Mesenchymal stem cell (in vitro differentiated cells and primary cell): ENCODE measurements at regions not wholly inside any gene's neighbourhood (a gene's known extent, or its start where the extent isn't known, plus 50 kb on each side); places are given as distances from the start of the nearest gene placed in this dataset.

ENCODE experiments used
- DNase-seq: peaks from one replicate; pipeline ENCODE4 v3.0.0-alpha.2; 2013
- H2AFZ ChIP-seq: one replicate; pipeline ENCODE4 v1.6.1; 2013; ENCODE audit warnings: low read depth, mild to moderate bottlenecking, control low read depth, inconsistent platforms, low read length, moderate library complexity
- H2AK5ac ChIP-seq: 2 replicates; pipeline ENCODE4 v1.6.1; 2013; ENCODE audit warnings: low read length, moderate library complexity, mild to moderate bottlenecking, inconsistent platforms; ENCODE audit not compliant: severe bottlenecking
- H2BK120ac ChIP-seq: one replicate; pipeline ENCODE4 v1.6.1; 2013; ENCODE audit warnings: low read depth, mild to moderate bottlenecking, inconsistent platforms, low read length, moderate library complexity
- H2BK12ac ChIP-seq, 2 experiments: one replicate each; pipeline ENCODE4 v1.6.1; 2013; ENCODE audit warnings: inconsistent platforms in 2 of 2, low read length in 2 of 2, mild to moderate bottlenecking in 2 of 2, moderate library complexity in 2 of 2, control low read depth in 1 of 2
- H2BK15ac ChIP-seq: one replicate; pipeline ENCODE4 v1.6.1; 2013; ENCODE audit warnings: mild to moderate bottlenecking, low read depth, inconsistent platforms; ENCODE audit not compliant: poor library complexity, severe bottlenecking
- H2BK5ac ChIP-seq: 2 replicates; pipeline ENCODE4 v1.6.1; 2013; ENCODE audit warnings: low read depth, mild to moderate bottlenecking, low read length, control low read depth, inconsistent platforms; ENCODE audit not compliant: poor library complexity, severe bottlenecking
- H3K14ac ChIP-seq, 2 experiments: one replicate each; pipeline ENCODE4 v1.6.1; 2013; ENCODE audit warnings: inconsistent platforms in 2 of 2, low read length in 2 of 2, control low read depth in 1 of 2, mild to moderate bottlenecking in 1 of 2, moderate library complexity in 1 of 2
- H3K18ac ChIP-seq, 2 experiments: one replicate each; pipeline ENCODE4 v1.6.1; 2013; ENCODE audit warnings: inconsistent platforms in 2 of 2, low read length in 2 of 2, control low read depth in 1 of 2, low read depth in 1 of 2, mild to moderate bottlenecking in 1 of 2
- H3K23ac ChIP-seq, 2 experiments: one replicate each; pipeline ENCODE4 v1.6.1; 2013; ENCODE audit warnings: inconsistent platforms in 2 of 2, low read length in 2 of 2, mild to moderate bottlenecking in 2 of 2, moderate library complexity in 2 of 2, control low read depth in 1 of 2
- H3K27ac ChIP-seq: 2 replicates; pipeline ENCODE4 v1.5.1; 2013; ENCODE audit warnings: mild to moderate bottlenecking, moderate library complexity, low read length, control low read depth, inconsistent platforms; ENCODE audit not compliant: poor library complexity, severe bottlenecking
- H3K27me3 ChIP-seq, 2 experiments: 2 replicates each; pipeline versions ENCODE4 v1.6.1 to v1.7.0; 2013; ENCODE audit warnings: low read length in 2 of 2, mild to moderate bottlenecking in 2 of 2, moderate library complexity in 2 of 2, control low read depth in 1 of 2, inconsistent platforms in 1 of 2; ENCODE audit not compliant: control insufficient read depth in 1 of 2, insufficient read depth in 1 of 2
- H3K36me3 ChIP-seq, 2 experiments: 2 replicates each; pipeline versions ENCODE4 v1.6.1 to v1.7.0; 2013; ENCODE audit warnings: low read length in 2 of 2, control low read depth in 1 of 2, inconsistent platforms in 1 of 2, low read depth in 1 of 2, mild to moderate bottlenecking in 1 of 2; ENCODE audit not compliant: insufficient read depth in 2 of 2, control insufficient read depth in 1 of 2
- H3K4ac ChIP-seq, 2 experiments: one replicate each; pipeline ENCODE4 v1.6.1; 2013; ENCODE audit warnings: inconsistent platforms in 2 of 2, low read length in 2 of 2, mild to moderate bottlenecking in 2 of 2, moderate library complexity in 2 of 2, control low read depth in 1 of 2, low read depth in 1 of 2
- H3K4me1 ChIP-seq: 2 replicates; pipeline ENCODE4 v1.6.1; 2013; ENCODE audit warnings: low read depth, low read length, control low read depth; ENCODE audit not compliant: control insufficient read depth, insufficient read depth
- H3K4me2 ChIP-seq: 2 replicates; pipeline ENCODE4 v1.6.1; 2013; ENCODE audit warnings: low read length, mild to moderate bottlenecking, inconsistent platforms; ENCODE audit not compliant: poor library complexity, severe bottlenecking
- H3K4me3 ChIP-seq, 2 experiments: 2 replicates each; pipeline versions ENCODE4 v1.5.1 to v1.7.0; 2013; ENCODE audit warnings: low read length in 2 of 2, mild to moderate bottlenecking in 2 of 2, control low read depth in 1 of 2, low read depth in 1 of 2; ENCODE audit not compliant: insufficient read depth in 1 of 2
- H3K79me1 ChIP-seq: replicated peaks from 2 replicates; pipeline ENCODE4 v1.6.1; 2013; ENCODE audit warnings: mild to moderate bottlenecking, control low read depth, low read length, inconsistent platforms; ENCODE audit not compliant: poor library complexity, severe bottlenecking
- H3K9ac ChIP-seq: 2 replicates; pipeline ENCODE4 v1.7.0; 2013; ENCODE audit warnings: mild to moderate bottlenecking, low read length, moderate library complexity
- H3K9me3 ChIP-seq: 2 replicates; pipeline ENCODE4 v1.7.0; 2013; ENCODE audit warnings: mild to moderate bottlenecking, low read length; ENCODE audit not compliant: control insufficient read depth
- H4K8ac ChIP-seq: one replicate; pipeline ENCODE4 v1.6.1; 2013; ENCODE audit warnings: inconsistent platforms, mild to moderate bottlenecking, low read length, moderate library complexity
- H4K91ac ChIP-seq: one replicate; pipeline ENCODE4 v1.6.1; 2013; ENCODE audit warnings: mild to moderate bottlenecking, low read length, inconsistent platforms
- WGBS: methylation state at CpG from one replicate; pipeline ENCODE4 v1.1.7; 2013; ENCODE audit warnings: mixed read lengths; 5-methylcytosine and 5-hydroxymethylcytosine counted together

DNA sequence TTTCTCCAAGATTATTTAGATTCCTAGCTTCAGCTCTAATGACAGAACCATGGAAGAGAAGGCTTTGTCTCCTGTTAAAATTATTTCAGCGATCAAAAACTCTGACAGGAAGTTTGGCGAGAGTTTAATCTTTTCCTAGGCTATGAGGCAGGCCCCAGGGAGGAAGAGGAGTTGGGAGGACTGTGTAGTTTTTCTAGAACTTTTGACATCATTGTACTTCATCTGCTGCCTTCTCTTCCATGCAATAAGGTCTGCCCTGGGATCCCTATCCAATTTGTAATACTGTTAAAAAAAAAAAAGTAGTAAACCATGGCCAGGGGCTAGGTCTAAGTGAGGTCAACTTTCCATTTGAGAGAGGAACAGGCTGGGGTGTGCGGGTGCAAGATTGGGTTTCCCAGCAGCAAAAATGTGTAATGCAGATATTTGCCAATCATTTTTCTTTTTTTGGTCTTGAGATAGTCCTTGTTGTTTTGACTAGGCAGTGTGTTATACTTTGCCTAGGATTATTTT lies 261.9 kb upstream of the ANKH start:
- Histone ChIP-seq H3K14ac (no peak overlapping the region), H3K9me3 (peaks cover 3% of the 10 kb centered on the region), H3K27me3 (no peaks in the 10 kb centered on the region), H4K8ac (no peak overlapping the region), H2BK15ac (no peak overlapping the region), H2BK5ac (no peak overlapping the region), H3K18ac (no peak overlapping the region), H3K4me3 (no peak overlapping the region), H3K4me2 (no peak overlapping the region), H2BK12ac (no peak overlapping the region), H4K91ac (no peak overlapping the region), H3K23ac (no peak overlapping the region), H3K27ac (no peak overlapping the region), H2AFZ (no peak overlapping the region), H3K4ac (no peak overlapping the region), H3K79me1 (no peaks in the 10 kb centered on the region), H3K4me1 (no peaks in the 10 kb centered on the region), H2AK5ac (no peak overlapping the region), H3K36me3 (no peaks in the 10 kb centered on the region), H3K9ac (no peak overlapping the region), H2BK120ac (no peak overlapping the region)
- DNase-seq, result no peak
- WGBS, result 75% methylated on average over 3 of the region's 3 CpGs

DNA sequence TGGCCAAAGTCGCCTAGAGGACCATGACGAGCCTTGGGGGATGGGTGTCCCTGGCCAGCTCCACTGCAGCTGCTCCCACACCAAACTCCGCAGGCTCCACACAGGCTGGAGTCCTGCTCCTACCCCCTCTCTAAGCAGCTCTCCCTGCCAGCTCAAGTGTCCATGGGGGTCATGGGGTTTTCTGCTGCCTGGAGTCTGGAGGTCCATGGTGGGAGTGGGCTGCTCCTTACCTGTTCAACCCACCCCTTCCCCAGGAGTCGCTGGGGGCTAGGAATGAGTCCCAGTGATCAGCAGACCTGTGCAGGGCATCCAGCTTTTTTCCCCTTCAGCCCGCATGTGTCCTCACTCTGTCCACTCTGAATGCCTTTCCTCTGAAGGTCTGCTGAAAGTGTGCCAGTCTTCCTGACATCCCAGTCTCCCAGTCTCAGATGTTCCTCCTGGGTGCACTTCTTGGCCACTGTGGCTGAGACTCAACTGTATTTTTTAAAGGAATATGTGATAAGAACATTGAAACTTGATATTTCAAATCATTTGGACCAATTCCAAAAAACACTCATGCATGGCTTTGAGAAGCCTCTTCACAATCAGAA lies 261.3 kb upstream of the ANKH start:
- no peaks in the 10 kb centered on the region for H3K36me3 ChIP-seq

DNA sequence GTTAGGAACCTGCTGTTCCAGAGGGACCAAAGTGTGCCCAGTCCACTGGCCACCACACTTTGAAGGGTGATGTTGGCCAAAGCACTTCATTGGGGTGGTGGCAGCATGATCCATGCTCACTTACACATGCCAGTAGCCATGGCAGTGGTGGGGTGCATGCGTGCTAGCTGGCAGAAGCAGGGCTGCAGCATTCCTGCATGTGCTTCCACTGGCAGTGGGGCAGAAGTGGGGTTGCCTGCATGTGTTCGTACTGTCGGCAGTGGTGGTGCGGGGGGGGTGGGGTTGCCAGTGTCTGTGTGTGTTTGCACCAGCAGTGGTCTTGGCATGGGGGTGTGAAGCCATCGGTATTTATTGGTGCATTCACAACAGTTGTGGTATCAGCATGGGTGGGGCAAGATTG lies 260.3 kb upstream of the ANKH start:
- no peak overlapping the region for H3K4ac ChIP-seq
- no peak overlapping the region for H2BK15ac ChIP-seq
- no peak overlapping the region for H3K27ac ChIP-seq
- no peak overlapping the region for H2BK120ac ChIP-seq
- no peak overlapping the region for H3K14ac ChIP-seq
- no peaks in the 10 kb centered on the region for H3K79me1 ChIP-seq
- WGBS, result 92% methylated on average over 5 of the region's 5 CpGs
- H2AFZ ChIP-seq, result no peak overlapping the region
- no peak overlapping the region for H3K18ac ChIP-seq
- H3K9me3 ChIP-seq, result peaks cover 3% of the 10 kb centered on the region
- H3K9ac ChIP-seq, result no peak overlapping the region
- no peak overlapping the region for H3K4me3 ChIP-seq
- no peak overlapping the region for H4K8ac ChIP-seq
- H3K4me1 ChIP-seq, result no peaks in the 10 kb centered on the region
- no peaks in the 10 kb centered on the region for H3K27me3 ChIP-seq
- no peak for DNase-seq
- H2BK5ac ChIP-seq, result no peak overlapping the region
- H4K91ac ChIP-seq, result no peak overlapping the region
- H3K23ac ChIP-seq, result no peak overlapping the region
- H3K4me2 ChIP-seq, result no peak overlapping the region
- no peak overlapping the region for H2BK12ac ChIP-seq
- no peak overlapping the region for H2AK5ac ChIP-seq
- no peaks in the 10 kb centered on the region for H3K36me3 ChIP-seq

More for the DNA sequence above, 261.3 kb upstream of the ANKH start:
- no peak overlapping the region for H3K9ac ChIP-seq
- no peak overlapping the region for H3K14ac ChIP-seq
- H3K4me1 ChIP-seq, result no peaks in the 10 kb centered on the region
- no peak overlapping the region for H2BK12ac ChIP-seq
- no peaks in the 10 kb centered on the region for H3K27me3 ChIP-seq
- H2BK5ac ChIP-seq, result no peak overlapping the region
- peaks cover 3% of the 10 kb centered on the region for H3K9me3 ChIP-seq
- WGBS, result 79% methylated on average over 5 of the region's 5 CpGs
- no peak overlapping the region for H2BK15ac ChIP-seq
- no peak overlapping the region for H2AFZ ChIP-seq
- no peak for DNase-seq
- H3K79me1 ChIP-seq, result no peaks in the 10 kb centered on the region
- H2BK120ac ChIP-seq, result no peak overlapping the region
- H4K91ac ChIP-seq, result no peak overlapping the region
- H3K18ac ChIP-seq, result no peak overlapping the region
- H3K23ac ChIP-seq, result no peak overlapping the region
- H2AK5ac ChIP-seq, result no peak overlapping the region
- H3K4me3 ChIP-seq, result no peak overlapping the region
- no peak overlapping the region for H3K4ac ChIP-seq
- H3K27ac ChIP-seq, result no peak overlapping the region
- H3K4me2 ChIP-seq, result no peak overlapping the region
- H4K8ac ChIP-seq, result no peak overlapping the region

DNA sequence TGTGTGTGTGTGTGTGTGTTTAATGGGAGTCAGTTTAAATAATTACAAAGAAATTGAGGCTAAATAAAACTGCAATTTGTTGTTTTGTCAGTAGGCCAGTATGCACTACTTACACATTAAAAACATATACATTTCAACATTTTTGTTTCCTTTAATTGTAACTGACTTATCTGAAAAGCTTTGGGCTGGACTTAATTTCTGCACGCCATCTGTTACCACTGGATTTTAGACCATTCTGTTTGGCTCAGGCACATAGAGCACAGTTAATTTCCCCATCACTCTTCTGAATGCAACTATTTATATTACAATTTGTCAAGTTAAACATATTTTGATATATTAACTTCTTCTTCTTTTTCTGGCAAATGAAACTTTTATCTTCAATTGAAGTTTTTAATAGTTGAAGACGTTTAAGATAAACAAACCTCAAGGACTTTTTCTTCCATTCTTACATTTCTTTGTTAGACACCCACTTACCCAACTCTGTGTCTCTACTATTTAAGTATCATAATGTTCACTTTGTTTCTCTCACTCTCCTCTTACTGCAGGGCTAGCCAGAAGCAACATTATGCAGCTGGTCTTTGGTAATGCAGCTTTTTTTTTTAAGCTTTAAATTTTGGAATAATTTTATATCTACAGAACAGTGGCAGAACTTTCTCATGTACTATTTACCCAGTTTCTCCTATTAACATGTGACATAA lies 253.4 kb upstream of the ANKH start:
- H4K8ac ChIP-seq, result no peak overlapping the region
- H2BK120ac ChIP-seq, result no peak overlapping the region
- H3K23ac ChIP-seq, result no peak overlapping the region
- no peak overlapping the region for H2AFZ ChIP-seq
- H3K4ac ChIP-seq, result no peak overlapping the region
- no peak overlapping the region for H2AK5ac ChIP-seq
- H2BK15ac ChIP-seq, result no peak overlapping the region
- H3K79me1 ChIP-seq, result no peaks in the 10 kb centered on the region
- H3K27me3 ChIP-seq, result no peaks in the 10 kb centered on the region
- no peak for DNase-seq
- 74% methylated on average over 2 of the region's 2 CpGs for WGBS
- H3K9me3 ChIP-seq, result peaks cover 3% of the 10 kb centered on the region
- no peaks in the 10 kb centered on the region for H3K4me1 ChIP-seq
- no peaks in the 10 kb centered on the region for H3K36me3 ChIP-seq
- H3K18ac ChIP-seq, result no peak overlapping the region
- no peak overlapping the region for H3K4me3 ChIP-seq
- no peak overlapping the region for H3K4me2 ChIP-seq
- H3K14ac ChIP-seq, result no peak overlapping the region
- H3K9ac ChIP-seq, result no peak overlapping the region
- no peak overlapping the region for H3K27ac ChIP-seq
- H2BK5ac ChIP-seq, result no peak overlapping the region
- H4K91ac ChIP-seq, result no peak overlapping the region
- H2BK12ac ChIP-seq, result no peak overlapping the region
